Transverse colon (tissue), 4 donors: ENCODE measurements at regions not wholly inside any gene's neighbourhood (a gene's known extent, or its start where the extent isn't known, plus 50 kb on each side); places are given as distances from the start of the nearest gene placed in this dataset.

Experiments used
- EP300 ChIP-seq: sonication (generic); formaldehyde crosslinking; IDR thresholded peaks from one replicate; pipeline ENCODE4 v1.6.1; 2017; ENCODE audit warnings: antibody characterized with exemption, low read depth
- POLR2A ChIP-seq: fragments of 450-650 bp; IDR thresholded peaks from one replicate; pipeline ENCODE4 v1.6.1; 2016; ENCODE audit warnings: antibody characterized with exemption, mild to moderate bottlenecking, moderate library complexity
- POLR2AphosphoS5 ChIP-seq, 3 donors: sonication (generic); formaldehyde crosslinking; IDR thresholded peaks; one replicate each; pipeline ENCODE4 v1.6.1; 2016; ENCODE audit warnings: antibody characterized with exemption in 3 of 3
- TF ChIP-seq, protein P1 (sequence below), 5 experiments: fragments of 200-600 bp in 3 of 5; fragments of 450-650 bp in 2 of 5; sonication (generic) in 3 of 5; IDR thresholded peaks; 1 replicate in 2 of 5; 2 replicates in 3 of 5; pipeline ENCODE4 v1.5.1; 2016 to 2017; ENCODE audit warnings: antibody characterized with exemption in 5 of 5, inconsistent platforms in 3 of 5, mild to moderate bottlenecking in 2 of 5, moderate library complexity in 1 of 5

DNA sequence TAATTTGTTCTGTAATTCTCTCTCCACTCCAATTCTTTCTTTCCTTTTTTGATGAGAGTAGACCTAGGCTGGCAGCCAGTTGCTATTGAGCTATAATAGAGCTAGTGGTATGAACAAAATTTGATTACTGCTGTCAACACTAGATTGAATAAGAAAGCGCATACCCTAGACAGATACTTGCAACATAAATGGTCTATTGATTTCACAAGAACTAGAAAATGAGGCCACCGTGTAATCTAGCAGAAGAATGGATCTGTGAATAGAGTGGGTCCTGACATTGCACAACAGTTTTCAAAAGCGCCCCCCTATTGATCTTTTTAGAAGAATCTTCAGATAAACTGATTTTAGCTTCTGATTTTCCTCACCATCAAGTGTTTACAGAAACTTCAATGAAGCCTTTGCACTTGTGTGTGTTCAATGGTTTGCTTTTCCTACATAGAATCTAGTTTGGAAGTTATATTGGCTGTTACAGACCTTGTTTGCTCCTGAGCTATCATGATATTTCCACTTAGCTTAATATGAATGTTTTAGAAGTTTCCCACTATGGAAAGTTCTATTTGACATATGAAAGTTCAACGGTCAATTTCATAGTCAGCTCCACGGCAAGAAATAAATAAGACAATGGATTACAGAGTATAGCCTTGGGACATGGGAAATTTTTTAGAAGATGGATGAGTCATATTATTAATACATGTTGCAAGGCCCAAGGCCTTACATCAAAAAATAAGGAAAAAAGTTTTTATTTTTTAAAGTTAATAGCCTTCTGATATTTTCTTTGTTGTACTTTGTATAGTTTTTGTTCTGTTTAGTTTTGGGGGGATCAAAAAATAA, 55.6 kb downstream of the UTRN start:
- TF ChIP-seq, protein P1, sequence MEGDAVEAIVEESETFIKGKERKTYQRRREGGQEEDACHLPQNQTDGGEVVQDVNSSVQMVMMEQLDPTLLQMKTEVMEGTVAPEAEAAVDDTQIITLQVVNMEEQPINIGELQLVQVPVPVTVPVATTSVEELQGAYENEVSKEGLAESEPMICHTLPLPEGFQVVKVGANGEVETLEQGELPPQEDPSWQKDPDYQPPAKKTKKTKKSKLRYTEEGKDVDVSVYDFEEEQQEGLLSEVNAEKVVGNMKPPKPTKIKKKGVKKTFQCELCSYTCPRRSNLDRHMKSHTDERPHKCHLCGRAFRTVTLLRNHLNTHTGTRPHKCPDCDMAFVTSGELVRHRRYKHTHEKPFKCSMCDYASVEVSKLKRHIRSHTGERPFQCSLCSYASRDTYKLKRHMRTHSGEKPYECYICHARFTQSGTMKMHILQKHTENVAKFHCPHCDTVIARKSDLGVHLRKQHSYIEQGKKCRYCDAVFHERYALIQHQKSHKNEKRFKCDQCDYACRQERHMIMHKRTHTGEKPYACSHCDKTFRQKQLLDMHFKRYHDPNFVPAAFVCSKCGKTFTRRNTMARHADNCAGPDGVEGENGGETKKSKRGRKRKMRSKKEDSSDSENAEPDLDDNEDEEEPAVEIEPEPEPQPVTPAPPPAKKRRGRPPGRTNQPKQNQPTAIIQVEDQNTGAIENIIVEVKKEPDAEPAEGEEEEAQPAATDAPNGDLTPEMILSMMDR (IDR thresholded peaks at IDR 0.05) = no peak
- no peak for TF ChIP-seq POLR2AphosphoS5 (IDR thresholded peaks at IDR 0.05)
- no peak for TF ChIP-seq POLR2A
- TF ChIP-seq EP300 = no peak
